ENCODE measurements at regions not wholly inside any gene's neighbourhood (a gene's known extent, or its start where the extent isn't known, plus 50 kb on each side); places are given as distances from the start of the nearest gene placed in this dataset.

DNA sequence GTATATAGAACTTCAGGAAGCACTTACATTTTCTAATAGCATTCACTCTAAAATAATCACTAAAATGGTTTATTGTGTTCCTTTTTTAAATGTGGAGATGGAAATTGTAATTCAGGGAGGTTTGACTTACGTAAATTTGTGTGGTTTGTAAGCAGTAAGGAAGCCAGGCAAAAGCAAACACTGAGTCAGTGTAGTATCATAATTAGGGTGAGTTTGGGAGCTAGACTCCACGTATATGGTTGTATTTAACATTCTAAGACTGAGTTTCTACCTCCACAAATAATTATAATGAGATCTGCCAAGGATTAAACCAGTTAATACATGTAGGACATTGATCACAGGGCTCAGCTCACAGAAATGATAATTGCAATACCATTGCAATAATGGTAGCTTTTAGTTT lies 425.5 kb downstream of the CBLN4 start:
- no peaks in the 10 kb centered on the region for H3K79me1 ChIP-seq (ENCODE audit: insufficient read depth, low read depth, low read length, poor library complexity, severe bottlenecking)
- no peak overlapping the region for H3K4me3 Mint-ChIP-seq
- no peaks in the 10 kb centered on the region for H3K9me3 ChIP-seq (ENCODE audit: control insufficient read depth, low read depth, low read length)

More for the DNA sequence above, 425.5 kb downstream of the CBLN4 start:
- H3K27me3 Mint-ChIP-seq (ENCODE audit: low read depth): no peaks in the 10 kb centered on the region
- no peak overlapping the region for H2BK120ac ChIP-seq (ENCODE audit: low read depth, low read length, poor library complexity, severe bottlenecking)
- H2AFZ ChIP-seq (ENCODE audit: low read length): no peak overlapping the region
- H3K4me2 ChIP-seq (ENCODE audit: insufficient read depth, insufficient read length, low read length): no peak overlapping the region
- no peaks in the 10 kb centered on the region for H3K23me2 ChIP-seq (ENCODE audit: insufficient read length, low read depth, low read length, poor library complexity, severe bottlenecking)
- H3K23ac ChIP-seq (ENCODE audit: insufficient read length, low read depth, low read length): no peak overlapping the region
- no peak overlapping the region for H2AK5ac ChIP-seq (ENCODE audit: insufficient read length, low read length)
- H3K56ac ChIP-seq (ENCODE audit: insufficient read length, low read depth, low read length): no peak overlapping the region
- no peak overlapping the region for H3K4ac ChIP-seq (ENCODE audit: low read depth, low read length)
- no peaks in the 10 kb centered on the region for H3K27me3 ChIP-seq (ENCODE audit: insufficient read depth, low read length)
- no peak overlapping the region for H2BK12ac ChIP-seq (ENCODE audit: insufficient read length, low read depth, low read length)
- no peak overlapping the region for H3K27ac ChIP-seq (ENCODE audit: insufficient read length, low read depth, low read length)
- H3K14ac ChIP-seq (ENCODE audit: insufficient read depth, low read length): no peak overlapping the region
- no peak overlapping the region for H4K8ac ChIP-seq (replicated peaks; ENCODE audit: insufficient read length, low read depth, low read length)
- no peaks in the 10 kb centered on the region for H3K79me2 ChIP-seq (ENCODE audit: insufficient read depth, low read length)
- no peak for TF ChIP-seq CTCF (conservative IDR thresholded peaks at IDR 0.05)
- no peak overlapping the region for H4K5ac ChIP-seq (ENCODE audit: insufficient read length, low read depth, low read length)
- WGBS (ENCODE audit: extremely low coverage, insufficient read length, low lambda C conversion rate): no CpG with 5 or more reads among the region's 2 CpGs
- H2BK20ac ChIP-seq (ENCODE audit: low read depth, low read length, poor library complexity, severe bottlenecking): no peak overlapping the region
- no peak for DNase-seq
- peak overlapping the region in 2 of 3 experiments; percentile 4 to 53; a peak in 6 of 7 replicates for H3K27ac Mint-ChIP-seq
- H4K91ac ChIP-seq (ENCODE audit: insufficient read length, low read depth, low read length): no peak overlapping the region
- peaks cover 6% of the 10 kb centered on the region; the same call in 1 of the 2 replicates for H3K4me1 ChIP-seq (ENCODE audit: insufficient read depth, low read length)
- H3K4me1 Mint-ChIP-seq: peaks cover 28% of the 10 kb centered on the region in 2 experiments
- H2BK5ac ChIP-seq (ENCODE audit: insufficient read length, low read length): no peak overlapping the region
- no peaks in the 10 kb centered on the region for H3K9me3 Mint-ChIP-seq
- H4K20me1 ChIP-seq (ENCODE audit: control insufficient read depth, insufficient read depth, insufficient read length): no peaks in the 10 kb centered on the region
- peaks cover 0 to 1% (median 0%) of the 10 kb centered on the region in 3 experiments; a peak in 1 of 7 replicates for H3K36me3 Mint-ChIP-seq (ENCODE audit: insufficient read depth in 1 of 3, low read depth in 3 of 3)
- no peak overlapping the region for H3K18ac ChIP-seq (ENCODE audit: insufficient read length, low read depth, low read length)
- H2BK15ac ChIP-seq (ENCODE audit: low read depth, low read length): no peak overlapping the region
- H3T11ph ChIP-seq (ENCODE audit: low read length): no peak overlapping the region
- H3K9ac ChIP-seq (ENCODE audit: extremely low read depth, insufficient read length, low read length): no peak overlapping the region

Data from H9 (cell line).